ENCODE measurements at regions not wholly inside any gene's neighbourhood (a gene's known extent, or its start where the extent isn't known, plus 50 kb on each side); places are given as distances from the start of the nearest gene placed in this dataset.

DNA sequence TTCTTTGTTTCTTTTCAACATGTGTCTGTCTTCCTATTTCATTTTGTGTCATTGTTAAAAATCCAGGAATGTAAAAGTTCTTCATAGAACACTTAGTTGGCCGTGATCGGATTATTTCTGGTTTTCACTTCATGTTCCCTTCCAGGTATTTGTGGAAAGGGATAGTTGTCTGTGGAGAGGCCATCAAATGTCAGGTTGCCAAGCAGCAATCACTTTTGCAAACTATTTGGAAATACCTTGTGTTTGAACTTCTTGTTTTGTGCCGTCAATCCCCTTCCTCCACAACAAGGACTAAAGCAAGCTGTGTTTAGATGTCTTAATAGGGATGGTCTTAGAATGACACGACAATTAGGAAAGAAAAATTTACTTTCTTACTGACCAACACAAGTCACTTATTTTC is 116.9 kb upstream of the MPDZ start:
- Mint-ChIP-seq H3K9me3 (peaks cover 6 to 12% of the 10 kb centered on the region in 2 donors), H3K4me3 (no peak overlapping the region), H3K4me1 (no peaks in the 10 kb centered on the region), H3K27me3 (no peaks in the 10 kb centered on the region), H3K27ac (no peak overlapping the region), H3K36me3 (no peaks in the 10 kb centered on the region)
- DNase-seq (no peak), ATAC-seq (replicated peaks) (no peak)

DNA sequence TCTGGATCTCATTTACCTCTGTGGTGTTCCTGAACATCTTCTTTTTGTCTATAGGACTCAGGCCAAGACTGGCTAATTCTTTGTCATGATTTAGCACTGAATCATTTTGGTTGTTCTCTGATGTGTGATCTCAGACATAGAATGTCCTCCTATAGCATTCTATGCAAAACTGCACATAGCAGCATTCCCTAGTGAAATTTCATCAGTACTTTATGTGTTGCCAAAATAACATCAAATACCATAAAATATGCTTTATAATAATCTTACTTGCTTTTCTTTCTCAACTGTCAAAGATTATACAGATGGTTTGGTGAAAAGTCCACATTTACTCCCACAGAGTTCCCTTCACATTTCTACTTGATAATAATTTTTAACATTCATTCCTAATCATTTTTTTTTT is 115.7 kb upstream of the MPDZ start:
- Mint-ChIP-seq H3K4me3 (no peak overlapping the region), H3K27me3 (no peaks in the 10 kb centered on the region), H3K36me3 (no peaks in the 10 kb centered on the region), H3K9me3 (peaks cover 10% of the 10 kb centered on the region in 2 donors), H3K27ac (no peak overlapping the region), H3K4me1 (no peaks in the 10 kb centered on the region)
- DNase-seq: no peak
- no peak for ATAC-seq (replicated peaks)

DNA sequence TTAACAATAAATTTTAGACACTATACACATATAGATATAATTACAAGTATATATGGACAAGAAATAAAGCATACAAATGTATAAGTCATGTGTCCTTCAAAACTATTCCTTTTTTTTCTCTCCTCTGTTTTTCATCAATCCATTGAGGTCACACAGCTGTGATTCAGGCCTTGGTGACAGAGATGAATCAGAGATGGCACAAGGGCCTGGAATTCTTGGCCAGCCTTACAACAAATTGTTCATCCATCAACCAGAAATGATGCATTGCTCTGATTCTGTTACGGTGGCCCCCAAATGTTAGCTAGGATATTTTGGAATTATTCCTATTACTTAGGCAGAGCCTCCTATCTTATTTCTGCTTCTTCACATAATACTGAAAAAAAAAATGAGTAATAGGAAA is 108.7 kb upstream of the MPDZ start:
- peaks cover 25% of the 10 kb centered on the region in 2 donors for H3K9me3 Mint-ChIP-seq
- no peaks in the 10 kb centered on the region for H3K36me3 Mint-ChIP-seq
- H3K4me1 Mint-ChIP-seq: no peaks in the 10 kb centered on the region
- DNase-seq (no peak), ATAC-seq (replicated peaks) (no peak)
- no peak overlapping the region for H3K4me3 Mint-ChIP-seq
- H3K27ac Mint-ChIP-seq: no peak overlapping the region
- H3K27me3 Mint-ChIP-seq: no peaks in the 10 kb centered on the region

DNA sequence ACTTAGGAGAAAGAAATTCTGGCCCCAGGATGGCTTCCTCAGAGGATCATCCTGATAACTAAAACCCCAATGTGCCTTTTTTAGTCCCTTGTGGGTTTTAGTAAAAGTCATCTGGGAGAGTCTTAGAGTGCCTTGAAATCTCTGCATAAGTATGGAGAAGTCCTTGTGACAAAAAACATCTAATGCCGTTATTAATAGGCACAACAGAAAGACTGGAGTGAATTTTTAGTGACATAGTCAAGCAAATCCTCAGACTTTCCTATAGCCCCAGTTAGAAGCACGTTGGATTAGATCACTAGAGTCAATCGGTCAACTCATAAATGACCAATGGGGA is 108.2 kb upstream of the MPDZ start:
- no peak for DNase-seq
- Mint-ChIP-seq H3K9me3 (peaks cover 25% of the 10 kb centered on the region in 2 donors), H3K27me3 (no peaks in the 10 kb centered on the region), H3K36me3 (no peaks in the 10 kb centered on the region), H3K27ac (no peak overlapping the region), H3K4me3 (no peak overlapping the region), H3K4me1 (peaks cover 0 to 2% of the 10 kb centered on the region in 2 donors)
- no peak for ATAC-seq (replicated peaks)

DNA sequence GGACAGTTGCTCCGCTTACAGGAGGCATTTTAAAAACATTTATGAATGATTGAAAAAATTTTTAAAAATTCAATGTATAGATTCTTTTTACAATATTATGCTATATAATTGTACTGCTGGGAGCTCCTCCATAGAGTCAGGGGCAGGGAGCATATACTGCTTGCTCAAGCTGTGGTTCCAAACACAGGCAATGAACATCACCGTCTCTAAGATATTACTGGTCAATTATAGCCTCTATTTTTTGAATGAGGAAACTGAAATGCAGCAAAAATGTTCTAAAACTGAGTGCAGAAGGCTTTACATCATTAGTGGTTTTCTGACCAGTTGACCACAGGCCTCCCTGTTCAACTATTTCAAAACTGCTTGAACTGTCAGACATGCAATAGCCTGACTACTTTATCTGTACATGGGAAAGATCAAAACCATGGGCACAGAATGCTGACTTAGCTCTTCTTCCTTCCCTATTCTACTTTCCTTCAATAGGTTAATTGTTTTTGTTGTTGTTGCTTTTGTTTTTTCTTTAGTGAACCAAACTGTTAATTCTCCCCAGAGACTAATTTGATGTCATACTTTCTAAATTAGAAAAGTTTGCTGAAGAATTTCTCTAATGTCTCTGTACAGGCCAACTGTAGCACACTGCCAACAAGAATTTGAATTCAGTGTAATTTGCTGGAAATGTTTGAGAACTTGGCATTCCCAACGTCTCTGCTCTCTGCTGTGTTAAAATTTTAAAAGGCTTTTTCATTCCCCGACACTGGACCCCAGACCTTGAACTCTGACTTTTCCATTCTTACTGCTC is 107.6 kb upstream of the MPDZ start:
- Mint-ChIP-seq H3K4me3 (no peak overlapping the region), H3K4me1 (peaks cover 0 to 2% of the 10 kb centered on the region in 2 donors), H3K27ac (no peak overlapping the region), H3K27me3 (no peaks in the 10 kb centered on the region), H3K9me3 (peaks cover 23 to 25% of the 10 kb centered on the region in 2 donors), H3K36me3 (no peaks in the 10 kb centered on the region)
- no peak for ATAC-seq (replicated peaks)
- no peak for DNase-seq

DNA sequence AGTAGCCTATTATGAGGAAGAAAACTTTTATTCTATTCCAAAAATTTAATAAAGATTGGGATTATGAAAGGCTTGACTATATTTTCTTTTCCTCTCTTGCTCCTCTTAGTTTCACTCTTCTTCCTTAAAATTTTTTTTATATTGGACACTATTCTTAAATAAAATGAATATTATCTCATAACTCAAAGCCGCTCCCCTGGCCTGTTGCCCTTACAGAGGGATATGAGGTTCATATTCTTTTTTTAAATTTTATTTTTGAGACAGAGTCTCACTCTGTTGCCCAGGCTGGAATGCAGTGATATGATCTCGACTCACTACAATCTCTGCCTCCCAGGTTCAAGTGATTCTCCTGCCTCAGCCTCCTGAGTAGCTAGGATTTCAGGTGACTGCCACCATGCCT is 106.8 kb upstream of the MPDZ start:
- H3K9me3 Mint-ChIP-seq: peaks cover 17 to 20% of the 10 kb centered on the region in 2 donors
- no peak for ATAC-seq (replicated peaks)
- H3K4me3 Mint-ChIP-seq: no peak overlapping the region
- H3K36me3 Mint-ChIP-seq: no peaks in the 10 kb centered on the region
- DNase-seq: no peak
- no peak overlapping the region for H3K27ac Mint-ChIP-seq
- no peaks in the 10 kb centered on the region for H3K27me3 Mint-ChIP-seq
- peaks cover 0 to 2% of the 10 kb centered on the region in 2 donors for H3K4me1 Mint-ChIP-seq

DNA sequence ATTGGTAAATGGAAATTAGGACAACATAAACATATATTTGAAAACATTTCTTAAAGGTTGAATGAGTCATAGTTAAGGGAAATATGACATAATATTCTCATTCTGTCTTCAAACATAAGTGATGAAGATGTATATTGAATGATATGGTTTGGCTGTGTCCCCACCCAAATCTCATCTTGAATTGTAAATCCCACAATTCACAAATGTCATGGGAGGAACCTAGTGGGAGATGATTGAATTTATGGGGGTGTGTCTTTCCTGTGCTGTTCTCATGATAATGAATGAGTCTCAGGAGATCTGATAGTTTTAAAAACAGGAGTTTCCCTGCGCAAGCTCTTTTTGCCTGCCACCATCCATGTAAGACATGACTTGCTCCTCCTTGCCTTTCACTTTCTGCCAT is 104.4 kb upstream of the MPDZ start:
- no peak for ATAC-seq (replicated peaks)
- DNase-seq: no peak
- Mint-ChIP-seq H3K4me3 (no peak overlapping the region), H3K9me3 (peaks cover 8 to 10% of the 10 kb centered on the region in 2 donors), H3K4me1 (peaks cover 0 to 2% of the 10 kb centered on the region in 2 donors), H3K27me3 (no peaks in the 10 kb centered on the region), H3K36me3 (no peaks in the 10 kb centered on the region), H3K27ac (no peak overlapping the region)

DNA sequence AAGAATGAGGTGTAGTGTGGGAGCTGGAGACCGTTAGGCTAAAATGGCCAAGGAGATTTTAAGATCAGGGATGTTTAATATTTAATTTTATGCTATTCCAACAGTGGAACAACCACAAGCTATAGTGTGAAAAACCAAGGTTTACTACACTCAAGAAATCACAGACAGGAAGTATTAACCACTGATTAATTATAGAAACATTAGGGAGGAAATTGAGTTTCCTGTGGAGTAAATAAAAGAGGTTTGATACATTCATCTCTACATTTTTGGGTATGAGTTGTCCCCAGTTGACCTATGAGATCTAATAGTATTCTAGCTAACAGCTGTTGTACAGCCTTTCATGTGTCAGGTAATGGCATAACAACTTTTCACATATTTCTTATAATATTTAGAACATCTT is 103.7 kb upstream of the MPDZ start:
- Mint-ChIP-seq H3K4me3 (no peak overlapping the region), H3K4me1 (peaks cover 0 to 2% of the 10 kb centered on the region in 2 donors), H3K36me3 (no peaks in the 10 kb centered on the region), H3K27me3 (no peaks in the 10 kb centered on the region), H3K27ac (no peak overlapping the region), H3K9me3 (peaks cover 8 to 10% of the 10 kb centered on the region in 2 donors)
- ATAC-seq (replicated peaks) (no peak), DNase-seq (no peak)

DNA sequence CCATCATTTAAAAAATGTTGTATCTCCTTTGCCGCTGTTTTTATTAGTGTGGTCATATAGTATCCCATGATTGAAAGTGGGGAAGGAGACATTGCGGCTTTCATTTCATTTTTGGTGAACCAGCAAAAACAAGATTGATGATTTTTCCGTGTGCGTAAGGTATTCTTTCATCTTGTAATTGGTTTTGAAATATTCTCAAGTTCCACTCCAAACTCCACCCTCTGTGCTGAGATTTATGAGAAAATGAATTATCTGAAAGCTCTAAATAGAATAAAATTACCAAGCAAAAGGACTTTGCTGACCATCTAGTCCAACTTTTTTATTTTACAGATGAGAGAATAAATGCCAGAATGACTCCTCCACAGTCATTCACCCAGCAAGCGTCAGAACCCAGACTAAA is 103.1 kb upstream of the MPDZ start:
- ATAC-seq (replicated peaks) (no peak), DNase-seq (no peak)
- H3K27ac Mint-ChIP-seq: no peak overlapping the region
- no peaks in the 10 kb centered on the region for H3K36me3 Mint-ChIP-seq
- H3K4me1 Mint-ChIP-seq: peaks cover 0 to 2% of the 10 kb centered on the region in 2 donors
- no peak overlapping the region for H3K4me3 Mint-ChIP-seq
- peaks cover 8 to 10% of the 10 kb centered on the region in 2 donors for H3K9me3 Mint-ChIP-seq
- no peaks in the 10 kb centered on the region for H3K27me3 Mint-ChIP-seq

DNA sequence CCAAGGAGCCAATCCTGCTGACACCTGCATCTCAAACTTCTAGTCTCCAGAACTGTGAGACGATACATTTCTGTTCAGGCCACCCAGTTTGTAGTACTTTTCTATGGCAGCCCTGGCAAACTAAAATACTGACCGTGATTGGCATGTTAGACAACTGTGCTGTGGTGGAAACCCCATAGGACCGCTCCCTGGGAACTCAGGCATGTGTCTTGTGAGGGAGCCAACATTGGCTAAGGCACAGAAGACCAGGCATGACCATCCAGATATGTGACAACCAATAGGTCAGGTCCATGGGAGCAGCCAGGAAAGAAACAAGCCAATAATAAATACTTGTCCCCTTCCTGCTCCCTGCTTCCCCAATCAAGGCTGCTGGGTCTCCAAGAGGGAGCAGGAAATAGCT is 101.4 kb upstream of the MPDZ start:
- Mint-ChIP-seq H3K9me3 (peaks cover 6 to 10% of the 10 kb centered on the region in 2 donors), H3K36me3 (no peaks in the 10 kb centered on the region), H3K4me3 (no peak overlapping the region), H3K4me1 (peaks cover 0 to 2% of the 10 kb centered on the region in 2 donors), H3K27ac (no peak overlapping the region), H3K27me3 (no peaks in the 10 kb centered on the region)
- ATAC-seq (replicated peaks) (no peak), DNase-seq (no peak)

DNA sequence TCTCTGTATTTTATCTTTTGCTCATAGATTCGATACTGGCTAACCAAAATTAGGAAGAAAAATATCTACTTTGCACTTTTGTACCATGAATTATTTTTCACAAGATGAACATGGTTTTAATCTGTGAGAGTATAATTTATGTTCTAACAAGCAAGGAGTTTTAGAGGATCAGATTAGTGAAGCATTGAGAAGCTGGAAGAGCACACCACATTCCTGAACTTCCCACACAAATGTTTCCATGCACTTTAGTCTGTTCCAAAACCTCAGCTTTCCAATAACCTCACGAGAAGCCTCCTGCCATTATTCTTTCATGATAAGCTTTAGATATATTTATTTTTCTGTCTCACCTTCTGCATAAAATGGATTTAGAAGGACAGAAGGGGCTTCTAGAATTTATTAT is 98.7 kb upstream of the MPDZ start:
- peaks cover 0 to 4% of the 10 kb centered on the region in 2 donors for H3K9me3 Mint-ChIP-seq
- DNase-seq (no peak), ATAC-seq (replicated peaks) (no peak)
- H3K4me3 Mint-ChIP-seq: no peak overlapping the region
- H3K4me1 Mint-ChIP-seq: peaks cover 0 to 2% of the 10 kb centered on the region in 2 donors
- H3K36me3 Mint-ChIP-seq: no peaks in the 10 kb centered on the region
- H3K27ac Mint-ChIP-seq: no peak overlapping the region
- no peaks in the 10 kb centered on the region for H3K27me3 Mint-ChIP-seq

DNA sequence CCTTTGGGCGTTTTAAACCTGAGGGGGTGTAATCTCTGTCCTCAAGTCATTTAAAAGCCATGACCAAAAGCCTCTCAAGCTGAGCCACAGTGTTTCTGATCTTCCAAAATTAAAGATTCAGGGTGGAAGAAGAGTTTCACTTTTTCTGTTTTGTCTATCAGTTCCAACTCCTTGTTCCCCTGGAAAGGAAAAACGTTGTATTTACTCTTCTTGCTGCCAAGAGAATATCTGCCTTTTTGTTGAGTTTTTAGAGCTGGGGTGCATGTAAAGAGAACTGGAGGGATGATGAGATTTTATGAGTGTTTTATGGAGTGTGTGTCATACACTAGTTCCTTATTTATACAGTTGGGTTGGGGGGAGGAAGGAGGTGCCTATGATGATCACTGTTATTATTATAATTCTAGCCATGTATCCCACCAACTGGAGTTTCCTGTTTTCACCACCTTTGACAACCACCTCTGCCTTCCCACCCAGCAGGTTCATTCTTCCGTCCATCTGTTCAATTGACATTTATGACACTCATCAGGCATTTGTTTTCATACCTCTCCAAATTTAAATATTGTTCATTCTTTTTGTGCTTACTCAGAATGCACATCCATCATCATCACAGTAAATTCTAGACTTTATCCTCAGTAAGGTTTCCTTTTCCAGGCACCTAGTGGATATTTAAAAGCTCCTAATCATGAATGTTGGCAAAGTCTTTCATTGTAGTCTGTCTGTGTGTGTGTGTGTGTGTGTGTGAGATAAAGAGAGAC is 97.9 kb upstream of the MPDZ start:
- Mint-ChIP-seq H3K4me1 (no peaks in the 10 kb centered on the region), H3K27ac (no peak overlapping the region), H3K9me3 (no peaks in the 10 kb centered on the region), H3K27me3 (no peaks in the 10 kb centered on the region), H3K36me3 (no peaks in the 10 kb centered on the region), H3K4me3 (no peak overlapping the region)
- no peak for ATAC-seq (replicated peaks)
- no peak for DNase-seq

DNA sequence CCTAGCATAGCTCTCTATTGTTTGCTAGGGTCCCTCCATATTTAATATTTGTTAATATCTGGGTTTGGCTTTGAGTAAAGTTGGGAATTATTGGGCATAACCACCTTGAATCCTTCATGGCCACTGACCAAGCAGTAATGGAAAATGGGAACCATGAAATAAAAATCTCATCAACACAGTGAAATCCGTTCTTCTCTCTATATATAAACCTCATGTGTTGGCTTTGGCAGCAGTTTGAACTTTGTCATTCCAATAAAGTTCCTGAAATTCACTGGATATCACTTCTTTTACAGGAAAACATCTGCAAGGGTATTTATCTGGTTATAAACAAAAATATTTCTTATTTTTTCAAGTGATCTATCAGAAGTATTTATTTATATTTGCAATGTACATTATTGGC is 93.0 kb upstream of the MPDZ start:
- no peak for DNase-seq
- Mint-ChIP-seq H3K36me3 (no peaks in the 10 kb centered on the region), H3K9me3 (no peaks in the 10 kb centered on the region), H3K4me1 (no peaks in the 10 kb centered on the region), H3K27ac (no peak overlapping the region), H3K4me3 (no peak overlapping the region), H3K27me3 (no peaks in the 10 kb centered on the region)
- ATAC-seq (replicated peaks): no peak

DNA sequence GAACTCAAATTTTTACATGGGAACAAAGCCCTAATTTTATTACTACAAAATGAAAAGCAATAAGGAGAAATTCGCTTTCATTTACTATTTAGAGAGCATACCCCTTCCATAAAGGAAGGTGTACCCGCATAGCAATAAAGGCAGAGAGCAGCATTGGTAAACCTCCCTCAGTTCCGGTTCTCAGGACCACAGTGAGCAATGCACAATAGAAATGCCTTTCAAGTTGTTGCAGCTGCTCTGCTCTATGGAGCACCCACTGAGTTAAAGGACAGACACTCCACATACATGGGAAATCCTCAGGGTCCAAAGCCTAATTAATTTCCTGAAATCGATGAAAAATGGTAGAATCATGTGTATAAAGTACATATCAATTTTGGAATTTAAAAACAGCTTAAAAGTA is 89.9 kb upstream of the MPDZ start:
- no peaks in the 10 kb centered on the region for H3K4me1 Mint-ChIP-seq
- ATAC-seq (replicated peaks) (no peak), DNase-seq (no peak)
- H3K9me3 Mint-ChIP-seq: no peaks in the 10 kb centered on the region
- no peaks in the 10 kb centered on the region for H3K36me3 Mint-ChIP-seq
- H3K4me3 Mint-ChIP-seq: no peak overlapping the region
- H3K27me3 Mint-ChIP-seq: no peaks in the 10 kb centered on the region
- no peak overlapping the region for H3K27ac Mint-ChIP-seq

DNA sequence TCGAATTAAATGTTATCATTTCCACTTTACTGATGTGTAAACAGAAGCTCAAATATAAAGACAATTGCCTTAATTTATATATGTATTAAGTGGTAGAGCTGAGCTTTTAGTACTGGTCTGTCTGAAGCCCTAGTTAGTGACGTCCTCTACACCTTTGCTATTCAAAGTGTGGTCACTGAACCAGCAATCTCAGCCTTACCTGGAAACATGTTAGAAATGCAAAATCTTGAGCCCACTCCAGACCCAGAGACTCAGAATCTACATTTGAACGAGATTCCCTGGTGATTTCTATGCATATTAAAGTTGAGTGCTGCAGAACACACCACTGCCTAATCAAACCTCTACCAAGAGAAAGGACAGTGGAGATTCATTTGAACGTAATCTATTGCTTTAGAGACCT is 88.3 kb upstream of the MPDZ start:
- H3K9me3 Mint-ChIP-seq: no peaks in the 10 kb centered on the region
- no peak overlapping the region for H3K4me3 Mint-ChIP-seq
- no peak overlapping the region for H3K27ac Mint-ChIP-seq
- no peaks in the 10 kb centered on the region for H3K36me3 Mint-ChIP-seq
- DNase-seq: no peak
- H3K27me3 Mint-ChIP-seq: no peaks in the 10 kb centered on the region
- ATAC-seq (replicated peaks): no peak
- no peaks in the 10 kb centered on the region for H3K4me1 Mint-ChIP-seq
